Neuronal stem cell (in vitro differentiated cells): ENCODE measurements at regions not wholly inside any gene's neighbourhood (a gene's known extent, or its start where the extent isn't known, plus 50 kb on each side); places are given as distances from the start of the nearest gene placed in this dataset.

Experiments
- DNase-seq: peaks from one replicate; pipeline ENCODE4 v3.0.0-alpha.2; 2013; ENCODE audit warnings: low spot score
- H2AFZ ChIP-seq: one replicate; pipeline ENCODE4 v1.6.1; 2013; ENCODE audit warnings: mild to moderate bottlenecking, low read length, inconsistent platforms
- H2AK5ac ChIP-seq: 2 replicates; pipeline ENCODE4 v1.6.1; 2013; ENCODE audit warnings: low read depth, mild to moderate bottlenecking, inconsistent platforms, low read length, moderate library complexity, mixed read lengths
- H2BK120ac ChIP-seq: 2 replicates; pipeline ENCODE4 v1.6.1; 2013; ENCODE audit warnings: low read depth, mild to moderate bottlenecking, inconsistent platforms, low read length, moderate library complexity, mixed read lengths
- H2BK12ac ChIP-seq: one replicate; pipeline ENCODE4 v1.6.1; 2013; ENCODE audit warnings: low read length, inconsistent platforms
- H2BK15ac ChIP-seq: 2 replicates; pipeline ENCODE4 v1.6.1; 2013; ENCODE audit warnings: mild to moderate bottlenecking, low read length, inconsistent platforms, mixed read lengths
- H2BK5ac ChIP-seq: one replicate; pipeline ENCODE4 v1.6.1; 2013; ENCODE audit warnings: inconsistent platforms, mild to moderate bottlenecking, low read length, moderate library complexity
- H3K14ac ChIP-seq: one replicate; pipeline ENCODE4 v1.6.1; 2013; ENCODE audit warnings: low read length, inconsistent platforms
- H3K18ac ChIP-seq: 2 replicates; pipeline ENCODE4 v1.6.1; 2013; ENCODE audit warnings: low read length, inconsistent platforms
- H3K23ac ChIP-seq: 2 replicates; pipeline ENCODE4 v1.6.1; 2013; ENCODE audit warnings: low read depth, mild to moderate bottlenecking, mixed read lengths, low read length, inconsistent platforms; ENCODE audit not compliant: poor library complexity
- H3K27ac ChIP-seq: replicated peaks from 3 replicates; pipeline ENCODE4 v1.5.1; 2013; ENCODE audit warnings: low read length, inconsistent platforms
- H3K27me3 ChIP-seq, 3 experiments: 2 replicates each; pipeline ENCODE4 v1.6.1; 2013; ENCODE audit warnings: low read length in 3 of 3, mild to moderate bottlenecking in 2 of 3, inconsistent platforms in 1 of 3, low read depth in 1 of 3, mixed read lengths in 1 of 3, moderate library complexity in 1 of 3; ENCODE audit not compliant: control insufficient read depth in 3 of 3, insufficient read depth in 3 of 3
- H3K36me3 ChIP-seq, 2 donors: replicated peaks in 1 of 2; 2 replicates each; pipeline ENCODE4 v1.6.1; 2013; ENCODE audit warnings: low read length in 2 of 2; ENCODE audit not compliant: control insufficient read depth in 2 of 2, insufficient read depth in 2 of 2
- H3K4ac ChIP-seq: 2 replicates; pipeline ENCODE4 v1.6.1; 2013; ENCODE audit warnings: inconsistent platforms, mild to moderate bottlenecking, low read length, moderate library complexity
- H3K4me1 ChIP-seq, 2 donors: 1 replicate in 1 of 2; 2 replicates in 1 of 2; pipeline ENCODE4 v1.6.1; 2013; ENCODE audit warnings: low read length in 2 of 2, low read depth in 1 of 2; ENCODE audit not compliant: control insufficient read depth in 2 of 2, insufficient read depth in 1 of 2
- H3K4me2 ChIP-seq: one replicate; pipeline ENCODE4 v1.6.1; 2013; ENCODE audit warnings: mild to moderate bottlenecking, low read length, inconsistent platforms; ENCODE audit not compliant: insufficient read depth, poor library complexity, severe bottlenecking
- H3K4me3 ChIP-seq, 2 donors: 2 replicates each; pipeline ENCODE4 v1.5.1; 2013; ENCODE audit warnings: low read length in 2 of 2, mild to moderate bottlenecking in 2 of 2, inconsistent platforms in 1 of 2, moderate library complexity in 1 of 2
- H3K79me1 ChIP-seq: one replicate; pipeline ENCODE4 v1.6.1; 2013; ENCODE audit warnings: low read depth, mild to moderate bottlenecking, inconsistent platforms, low read length, moderate library complexity
- H3K9ac ChIP-seq: one replicate; pipeline ENCODE4 v1.6.1; 2013; ENCODE audit warnings: mild to moderate bottlenecking, low read depth, low read length, inconsistent platforms; ENCODE audit not compliant: poor library complexity
- H3K9me3 ChIP-seq, 2 donors: replicated peaks in 1 of 2; 2 replicates each; pipeline versions ENCODE3 to v1.6.1; 2013; ENCODE audit warnings: low read length in 2 of 2, mild to moderate bottlenecking in 2 of 2, inconsistent platforms in 1 of 2, low read depth in 1 of 2, mixed read lengths in 1 of 2, moderate library complexity in 1 of 2; ENCODE audit not compliant: control insufficient read depth in 2 of 2, insufficient read depth in 1 of 2
- H4K8ac ChIP-seq: one replicate; pipeline ENCODE4 v1.6.1; 2013; ENCODE audit warnings: low read depth, mild to moderate bottlenecking, inconsistent platforms, low read length, moderate library complexity
- H4K91ac ChIP-seq: one replicate; pipeline ENCODE4 v1.6.1; 2013; ENCODE audit warnings: low read length, low read depth, mild to moderate bottlenecking, inconsistent platforms; ENCODE audit not compliant: poor library complexity
- WGBS, 2 donors: extraction: QIAGEN DNeasy Blood & Tissue Kit; methylation state at CpG; one replicate each; pipeline ENCODE4 v1.1.7; 2013; ENCODE audit warnings: missing lambda C conversion rate in 2 of 2, mixed read lengths in 1 of 2; ENCODE audit not compliant: insufficient read length in 2 of 2, insufficient replicate concordance in 1 of 2; ENCODE audit errors: extremely low coverage in 2 of 2; 5-methylcytosine and 5-hydroxymethylcytosine counted together

GRCh38 chr2:5975401-5975800, 283.2 kb downstream of the SOX11 start:
- no peak overlapping the region for H3K9ac ChIP-seq
- no peak overlapping the region for H4K91ac ChIP-seq
- H2AFZ ChIP-seq, result peak overlapping the region; percentile 76
- H2BK12ac ChIP-seq, result no peak overlapping the region
- H3K27ac ChIP-seq, result peak overlapping the region; percentile 7
- H3K27me3 ChIP-seq, result no peaks in the 10 kb centered on the region
- no peak overlapping the region for H4K8ac ChIP-seq
- H3K9me3 ChIP-seq, result peaks cover 0 to 3% of the 10 kb centered on the region in 2 donors
- no peak for DNase-seq
- H2BK120ac ChIP-seq, result no peak overlapping the region
- no peak overlapping the region for H2BK5ac ChIP-seq
- H3K79me1 ChIP-seq, result no peaks in the 10 kb centered on the region
- no peak overlapping the region for H3K23ac ChIP-seq
- H3K36me3 ChIP-seq, result no peaks in the 10 kb centered on the region
- H2BK15ac ChIP-seq, result no peak overlapping the region
- H3K14ac ChIP-seq, result no peak overlapping the region
- no peak overlapping the region for H3K4ac ChIP-seq
- H3K4me3 ChIP-seq, result no peak overlapping the region
- H3K18ac ChIP-seq, result no peak overlapping the region
- no peak overlapping the region for H2AK5ac ChIP-seq
- WGBS, 2 donors, result no CpG with 5 or more reads among the region's 3 CpGs
- no peak overlapping the region for H3K4me2 ChIP-seq
- peaks cover 18 to 30% of the 10 kb centered on the region in 2 donors for H3K4me1 ChIP-seq

GRCh38 chr2:5976531-5977065, 284.4 kb downstream of the SOX11 start:
- Histone ChIP-seq H2BK12ac (no peak overlapping the region), H2BK5ac (no peak overlapping the region), H3K27ac (no peak overlapping the region), H3K18ac (no peak overlapping the region), H3K27me3 (no peaks in the 10 kb centered on the region), H4K8ac (no peak overlapping the region), H3K14ac (no peak overlapping the region), H3K23ac (no peak overlapping the region), H2BK120ac (no peak overlapping the region), H3K4me1 (peaks cover 26 to 32% of the 10 kb centered on the region in 2 donors), H4K91ac (no peak overlapping the region), H3K79me1 (no peaks in the 10 kb centered on the region), H3K4me3 (no peak overlapping the region), H3K36me3 (no peaks in the 10 kb centered on the region), H3K4ac (no peak overlapping the region), H2AFZ (peak overlapping the region; percentile 21), H2BK15ac (no peak overlapping the region), H3K4me2 (no peak overlapping the region), H3K9ac (no peak overlapping the region), H3K9me3 (peaks cover 0 to 3% of the 10 kb centered on the region in 2 donors), H2AK5ac (no peak overlapping the region)
- no CpG with 5 or more reads among the region's 9 CpGs for WGBS, 2 donors
- no peak for DNase-seq

- H3K79me1 ChIP-seq, result no peaks in the 10 kb centered on the region
- H3K9ac ChIP-seq, result no peak overlapping the region
- no CpG with 5 or more reads among the region's 2 CpGs for WGBS, 2 donors
- H3K4me2 ChIP-seq, result no peak overlapping the region
- no peak overlapping the region for H3K4me3 ChIP-seq
- H2BK12ac ChIP-seq, result no peak overlapping the region
- DNase-seq, result no peak
- H3K9me3 ChIP-seq, result peaks cover 0 to 3% of the 10 kb centered on the region in 2 donors
- H2BK5ac ChIP-seq, result no peak overlapping the region
- no peak overlapping the region for H4K91ac ChIP-seq
- H3K18ac ChIP-seq, result no peak overlapping the region
- H3K36me3 ChIP-seq, result no peaks in the 10 kb centered on the region
- no peak overlapping the region for H3K23ac ChIP-seq
- H3K27me3 ChIP-seq, result no peaks in the 10 kb centered on the region
- no peak overlapping the region for H2BK15ac ChIP-seq
- no peak overlapping the region for H3K4ac ChIP-seq
- H3K14ac ChIP-seq, result no peak overlapping the region
- no peak overlapping the region for H2AK5ac ChIP-seq
- H4K8ac ChIP-seq, result no peak overlapping the region
- peaks cover 33 to 39% of the 10 kb centered on the region in 2 donors for H3K4me1 ChIP-seq
- no peak overlapping the region for H2AFZ ChIP-seq
- no peak overlapping the region for H3K27ac ChIP-seq
- H2BK120ac ChIP-seq, result no peak overlapping the region
These were observed 285.3 kb downstream of the SOX11 start for GRCh38 chr2:5977477-5977876.

- Histone ChIP-seq H3K36me3 (no peaks in the 10 kb centered on the region), H3K4me3 (no peak overlapping the region), H2AFZ (no peak overlapping the region), H2BK12ac (peak overlapping the region; percentile 27), H2BK5ac (no peak overlapping the region), H3K18ac (no peak overlapping the region), H3K79me1 (no peaks in the 10 kb centered on the region), H4K91ac (no peak overlapping the region), H3K9ac (no peak overlapping the region), H3K4me1 (peaks cover 35 to 47% of the 10 kb centered on the region in 2 donors), H3K4me2 (no peak overlapping the region), H3K27me3 (no peaks in the 10 kb centered on the region), H2BK120ac (no peak overlapping the region), H3K23ac (no peak overlapping the region), H3K14ac (no peak overlapping the region), H3K27ac (no peak overlapping the region), H2BK15ac (peak overlapping the region; percentile 76), H3K4ac (no peak overlapping the region), H3K9me3 (peaks cover 0 to 3% of the 10 kb centered on the region in 2 donors), H2AK5ac (peak overlapping the region; percentile 17), H4K8ac (no peak overlapping the region)
- no CpG with 5 or more reads among the region's 4 CpGs for WGBS, 2 donors
- no peak for DNase-seq
These were observed 286.1 kb downstream of the SOX11 start for GRCh38 chr2:5978131-5978751.
